ENCODE measurements at regions not wholly inside any gene's neighbourhood (a gene's known extent, or its start where the extent isn't known, plus 50 kb on each side); places are given as distances from the start of the nearest gene placed in this dataset.

DNA sequence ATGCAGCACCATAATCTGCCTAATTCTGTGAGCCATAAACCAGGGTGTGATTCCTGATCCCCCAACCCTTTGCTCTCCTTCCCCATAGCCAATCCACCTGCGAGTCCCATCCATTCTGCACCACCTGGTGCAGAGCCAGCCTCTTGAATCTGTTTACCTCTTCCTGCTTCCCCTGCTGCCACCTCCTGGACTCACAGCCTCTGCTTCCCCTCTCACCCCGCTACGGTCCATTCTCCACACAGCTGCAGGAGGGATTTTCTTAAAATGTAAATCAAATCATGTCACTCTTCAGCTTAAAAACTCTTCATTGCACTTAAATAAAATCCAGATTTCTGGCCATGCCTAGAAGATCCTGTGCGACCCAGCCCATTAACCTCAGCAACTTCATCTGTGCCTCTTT lies 186.7 kb downstream of the FOXD2 start:
- in situ Hi-C loops (cut with MboI) = no loop called here
- WGBS, 2 experiments (ENCODE audit: low coverage in 1 of 2, low lambda C conversion rate in 2 of 2, missing lambda C conversion rate in 2 of 2) = 27% methylated on average over 4 of the region's 4 CpGs
- H2AFZ ChIP-seq = no peak overlapping the region
- H3K9ac ChIP-seq = no peak overlapping the region
- H4K20me1 ChIP-seq (ENCODE audit: insufficient read depth) = no peaks in the 10 kb centered on the region
- H3K27me3 ChIP-seq (replicated peaks; ENCODE audit: insufficient read depth) = no peaks in the 10 kb centered on the region
- no peak overlapping the region for H3K4me3 ChIP-seq
- no peak overlapping the region for H3K4me2 ChIP-seq (ENCODE audit: unreplicated experiment)
- H3K79me2 ChIP-seq (ENCODE audit: insufficient read depth) = no peaks in the 10 kb centered on the region
- no peaks in the 10 kb centered on the region for H3K9me3 ChIP-seq (ENCODE audit: low read depth)
- no peaks in the 10 kb centered on the region for H3K4me1 ChIP-seq (ENCODE audit: insufficient read depth)
- DNase-seq = no peak
- H3K27ac ChIP-seq = no peak overlapping the region
- no peaks in the 10 kb centered on the region for H3K36me3 ChIP-seq (ENCODE audit: low read depth)
- H3F3A ChIP-seq (ENCODE audit: insufficient read depth) = no peaks in the 10 kb centered on the region
- no peak for TF ChIP-seq EZH2phosphoT487 (IDR thresholded peaks at IDR 0.05; ENCODE audit: insufficient read depth, low read depth)
- no peak for TF ChIP-seq EZH2 (IDR thresholded peaks at IDR 0.05; ENCODE audit: insufficient read depth, poor library complexity, severe bottlenecking)
- no peaks in the 10 kb centered on the region for H3K9me2 ChIP-seq (ENCODE audit: insufficient read depth)

DNA sequence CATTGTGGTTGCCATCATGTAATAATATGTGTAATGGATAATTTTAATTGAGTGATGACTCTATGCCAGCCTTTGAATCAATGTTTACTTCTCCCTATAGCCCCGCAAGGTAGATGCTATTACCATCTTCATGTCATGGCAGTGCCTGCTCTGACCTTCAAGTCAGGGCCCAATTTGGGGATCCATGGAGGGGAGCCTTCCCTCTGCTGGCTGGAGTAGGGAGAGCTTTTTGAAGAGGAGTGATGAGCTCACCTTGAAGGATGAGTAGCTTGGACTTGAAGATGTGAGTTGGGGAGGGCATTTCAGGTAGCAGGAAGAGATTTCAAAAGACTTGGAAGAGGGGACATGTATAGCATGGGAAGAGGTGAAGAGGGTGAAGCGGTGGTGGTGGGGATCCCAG lies 189.2 kb downstream of the FOXD2 start:
- no peak for DNase-seq
- TF ChIP-seq EZH2 (IDR thresholded peaks at IDR 0.05; ENCODE audit: insufficient read depth, poor library complexity, severe bottlenecking) = no peak
- TF ChIP-seq EZH2phosphoT487 (IDR thresholded peaks at IDR 0.05; ENCODE audit: insufficient read depth, low read depth) = no peak
- H3K27ac ChIP-seq = no peak overlapping the region
- no peaks in the 10 kb centered on the region for H3K79me2 ChIP-seq (ENCODE audit: insufficient read depth)
- H3K9me3 ChIP-seq (ENCODE audit: low read depth) = no peaks in the 10 kb centered on the region
- H3K9me2 ChIP-seq (ENCODE audit: insufficient read depth) = no peaks in the 10 kb centered on the region
- no peaks in the 10 kb centered on the region for H3K36me3 ChIP-seq (ENCODE audit: low read depth)
- 63 to 77% methylated on average over 2 of the region's 2 CpGs for WGBS, 2 experiments (ENCODE audit: low coverage in 1 of 2, low lambda C conversion rate in 2 of 2, missing lambda C conversion rate in 2 of 2)
- H3K9ac ChIP-seq = no peak overlapping the region
- H3F3A ChIP-seq (ENCODE audit: insufficient read depth) = no peaks in the 10 kb centered on the region
- no peaks in the 10 kb centered on the region for H3K27me3 ChIP-seq (replicated peaks; ENCODE audit: insufficient read depth)
- no peak overlapping the region for H3K4me2 ChIP-seq (ENCODE audit: unreplicated experiment)
- H3K4me1 ChIP-seq (ENCODE audit: insufficient read depth) = no peaks in the 10 kb centered on the region
- in situ Hi-C loops (cut with MboI) = no loop called here
- no peak overlapping the region for H2AFZ ChIP-seq
- H4K20me1 ChIP-seq (ENCODE audit: insufficient read depth) = no peaks in the 10 kb centered on the region
- H3K4me3 ChIP-seq = no peak overlapping the region

DNA sequence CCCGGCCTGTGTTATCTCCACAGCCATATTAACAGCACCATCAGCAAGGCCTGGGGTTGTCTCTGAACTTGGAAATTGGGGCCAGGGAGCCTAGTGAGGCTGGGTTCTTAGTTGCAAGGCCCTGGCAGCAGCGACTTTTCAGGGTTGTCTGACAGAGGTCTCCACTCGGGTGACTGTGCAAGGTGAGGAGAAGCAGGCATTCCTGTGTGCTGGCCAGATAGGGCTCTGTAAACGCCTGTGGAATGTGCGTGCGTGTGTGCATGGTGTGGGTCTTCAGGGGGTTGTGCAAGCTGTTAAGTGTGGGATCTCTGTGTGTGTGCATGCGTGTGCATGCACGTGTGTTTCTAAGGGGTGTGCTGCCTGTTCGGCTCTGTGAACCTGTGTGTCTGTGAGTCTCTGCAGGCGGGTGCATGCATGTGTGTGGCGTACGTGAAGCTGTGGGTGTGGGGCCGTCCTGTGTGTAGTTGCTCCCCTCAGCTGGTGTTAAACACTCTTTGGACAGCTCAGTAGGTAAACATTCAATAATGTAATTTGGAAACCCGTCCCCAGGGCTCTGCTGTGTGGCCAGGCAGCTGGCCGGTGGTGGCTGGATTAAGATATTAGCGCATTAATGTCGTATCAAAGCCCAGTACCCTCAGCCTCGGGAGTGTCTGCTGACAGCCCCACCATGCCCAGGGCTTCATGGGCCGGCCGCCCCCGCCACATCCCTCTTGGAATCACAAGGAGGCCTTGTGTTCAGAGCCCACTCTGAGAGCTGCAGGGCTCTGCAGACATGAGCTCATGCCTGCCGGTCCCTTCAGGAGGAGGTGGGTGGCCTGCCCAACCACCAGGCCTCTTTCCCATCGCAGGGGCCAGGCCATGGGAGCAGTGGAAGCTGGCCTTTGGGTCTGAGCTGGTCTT lies 189.9 kb downstream of the FOXD2 start:
- Histone ChIP-seq H3K27me3 (replicated peaks; ENCODE audit: insufficient read depth) (no peaks in the 10 kb centered on the region), H3K4me1 (ENCODE audit: insufficient read depth) (no peaks in the 10 kb centered on the region), H3K9me2 (ENCODE audit: insufficient read depth) (no peaks in the 10 kb centered on the region), H3K4me2 (ENCODE audit: unreplicated experiment) (no peak overlapping the region), H3K4me3 (no peak overlapping the region), H3F3A (ENCODE audit: insufficient read depth) (no peaks in the 10 kb centered on the region), H2AFZ (no peak overlapping the region), H3K79me2 (ENCODE audit: insufficient read depth) (no peaks in the 10 kb centered on the region), H3K9ac (no peak overlapping the region), H3K9me3 (ENCODE audit: low read depth) (no peaks in the 10 kb centered on the region), H3K36me3 (ENCODE audit: low read depth) (no peaks in the 10 kb centered on the region), H3K27ac (no peak overlapping the region), H4K20me1 (ENCODE audit: insufficient read depth) (no peaks in the 10 kb centered on the region)
- no peak for TF ChIP-seq EZH2 (IDR thresholded peaks at IDR 0.05; ENCODE audit: insufficient read depth, poor library complexity, severe bottlenecking)
- no peak for TF ChIP-seq EZH2phosphoT487 (IDR thresholded peaks at IDR 0.05; ENCODE audit: insufficient read depth, low read depth)
- 61 to 64% methylated on average over 23 of the region's 23 CpGs for WGBS, 2 experiments (ENCODE audit: low coverage in 1 of 2, low lambda C conversion rate in 2 of 2, missing lambda C conversion rate in 2 of 2)
- in situ Hi-C loops (cut with MboI) = no loop called here
- DNase-seq = no peak

DNA sequence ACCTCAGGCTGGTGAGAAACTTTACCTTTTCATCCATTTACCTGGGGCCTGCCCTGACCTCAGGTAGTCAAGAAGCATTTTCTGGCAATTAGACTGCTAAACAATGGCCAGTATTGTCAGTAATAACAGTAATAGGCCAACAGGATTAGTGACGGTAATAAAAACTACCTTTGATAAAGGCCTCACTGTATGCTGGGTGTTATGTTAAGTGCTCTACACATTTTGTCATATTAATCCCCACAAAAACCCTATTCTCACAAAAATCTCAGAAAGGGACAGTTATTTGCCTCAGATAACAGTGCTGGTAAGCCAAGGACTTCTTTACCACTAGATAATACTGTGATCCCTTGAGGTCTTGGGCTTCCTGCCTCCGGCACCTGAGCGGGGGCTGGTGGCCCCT lies 191.4 kb downstream of the FOXD2 start:
- Histone ChIP-seq H3F3A (ENCODE audit: insufficient read depth) (no peaks in the 10 kb centered on the region), H3K9ac (no peak overlapping the region), H3K27ac (no peak overlapping the region), H4K20me1 (ENCODE audit: insufficient read depth) (no peaks in the 10 kb centered on the region), H3K4me1 (ENCODE audit: insufficient read depth) (no peaks in the 10 kb centered on the region), H3K27me3 (replicated peaks; ENCODE audit: insufficient read depth) (no peaks in the 10 kb centered on the region), H3K36me3 (ENCODE audit: low read depth) (no peaks in the 10 kb centered on the region), H3K9me3 (ENCODE audit: low read depth) (no peaks in the 10 kb centered on the region), H3K4me3 (no peak overlapping the region), H3K79me2 (ENCODE audit: insufficient read depth) (no peaks in the 10 kb centered on the region), H3K4me2 (ENCODE audit: unreplicated experiment) (no peak overlapping the region), H2AFZ (no peak overlapping the region), H3K9me2 (ENCODE audit: insufficient read depth) (no peaks in the 10 kb centered on the region)
- TF ChIP-seq EZH2 (IDR thresholded peaks at IDR 0.05; ENCODE audit: insufficient read depth, poor library complexity, severe bottlenecking) = no peak
- no peak for TF ChIP-seq EZH2phosphoT487 (IDR thresholded peaks at IDR 0.05; ENCODE audit: insufficient read depth, low read depth)
- no peak for DNase-seq
- WGBS, 2 experiments (ENCODE audit: low coverage in 1 of 2, low lambda C conversion rate in 2 of 2, missing lambda C conversion rate in 2 of 2) = 79 to 89% methylated on average over 3 of the region's 3 CpGs
- in situ Hi-C loops (cut with MboI) = no loop called here
